Vagina (tissue), 2 donors: ENCODE measurements at regions not wholly inside any gene's neighbourhood (a gene's known extent, or its start where the extent isn't known, plus 50 kb on each side); places are given as distances from the start of the nearest gene placed in this dataset.

Experiments used
- POLR2A ChIP-seq, 2 donors: fragments of 450-650 bp; IDR thresholded peaks; one replicate each; pipeline ENCODE4 v1.6.1; 2017; ENCODE audit warnings: antibody characterized with exemption in 2 of 2, mild to moderate bottlenecking in 2 of 2, moderate library complexity in 2 of 2
- POLR2AphosphoS5 ChIP-seq, 2 donors: sonication (generic); formaldehyde crosslinking; IDR thresholded peaks; one replicate each; pipeline ENCODE4 v1.9.0; 2017; ENCODE audit warnings: antibody characterized with exemption in 2 of 2, mild to moderate bottlenecking in 2 of 2, low read depth in 1 of 2; ENCODE audit not compliant: insufficient read depth in 1 of 2
- TF ChIP-seq, protein P1 (sequence below), 3 experiments: fragments of 450-650 bp in 2 of 3; fragments of 200-600 bp in 1 of 3; sonication (generic) in 1 of 3; IDR thresholded peaks; one replicate each; pipeline ENCODE4 v1.5.1; 2017 to 2019; ENCODE audit warnings: antibody characterized with exemption in 3 of 3, mild to moderate bottlenecking in 2 of 3, moderate library complexity in 2 of 3

DNA sequence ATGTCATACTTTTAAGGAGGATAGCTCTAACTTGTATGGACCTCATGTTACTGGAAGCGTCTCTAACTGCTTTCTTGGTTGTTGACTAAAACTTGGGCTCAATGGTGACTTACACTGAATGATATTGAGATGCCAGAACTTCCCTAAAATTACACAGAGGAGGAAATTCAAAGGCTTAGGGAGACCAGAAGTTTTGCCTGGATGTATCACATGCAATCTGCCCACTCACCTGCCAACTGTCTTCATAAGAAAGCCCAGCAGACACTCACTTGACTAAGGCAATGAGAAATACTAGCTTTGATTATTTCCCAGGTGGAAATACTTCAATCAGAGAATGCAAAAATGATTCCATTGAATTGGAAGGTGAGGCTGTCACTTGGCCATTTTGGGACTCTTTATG is 51.2 kb upstream of the PDYN start:
- TF ChIP-seq, protein P1, sequence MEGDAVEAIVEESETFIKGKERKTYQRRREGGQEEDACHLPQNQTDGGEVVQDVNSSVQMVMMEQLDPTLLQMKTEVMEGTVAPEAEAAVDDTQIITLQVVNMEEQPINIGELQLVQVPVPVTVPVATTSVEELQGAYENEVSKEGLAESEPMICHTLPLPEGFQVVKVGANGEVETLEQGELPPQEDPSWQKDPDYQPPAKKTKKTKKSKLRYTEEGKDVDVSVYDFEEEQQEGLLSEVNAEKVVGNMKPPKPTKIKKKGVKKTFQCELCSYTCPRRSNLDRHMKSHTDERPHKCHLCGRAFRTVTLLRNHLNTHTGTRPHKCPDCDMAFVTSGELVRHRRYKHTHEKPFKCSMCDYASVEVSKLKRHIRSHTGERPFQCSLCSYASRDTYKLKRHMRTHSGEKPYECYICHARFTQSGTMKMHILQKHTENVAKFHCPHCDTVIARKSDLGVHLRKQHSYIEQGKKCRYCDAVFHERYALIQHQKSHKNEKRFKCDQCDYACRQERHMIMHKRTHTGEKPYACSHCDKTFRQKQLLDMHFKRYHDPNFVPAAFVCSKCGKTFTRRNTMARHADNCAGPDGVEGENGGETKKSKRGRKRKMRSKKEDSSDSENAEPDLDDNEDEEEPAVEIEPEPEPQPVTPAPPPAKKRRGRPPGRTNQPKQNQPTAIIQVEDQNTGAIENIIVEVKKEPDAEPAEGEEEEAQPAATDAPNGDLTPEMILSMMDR (IDR thresholded peaks at IDR 0.05), result no peak
- TF ChIP-seq POLR2AphosphoS5 (IDR thresholded peaks at IDR 0.05; ENCODE audit: insufficient read depth in 1 of 2, low read depth in 1 of 2) (no peak), POLR2A (IDR thresholded peaks at IDR 0.05) (no peak)
